ENCODE measurements at regions not wholly inside any gene's neighbourhood (a gene's known extent, or its start where the extent isn't known, plus 50 kb on each side); places are given as distances from the start of the nearest gene placed in this dataset.
A peak's percentile ranks its signal among the peaks of the same experiment; 100 is the strongest.

- no peak for DNase-seq (ENCODE audit: low spot score)
Measured at GRCh38 chr2:53260568-53260967, 507.0 kb upstream of the CHAC2 start.

- no peak for DNase-seq (ENCODE audit: low spot score)
Measured at GRCh38 chr2:53259395-53260009, 508.1 kb upstream of the CHAC2 start.

- DNase-seq (ENCODE audit: low spot score), result no peak
Measured at GRCh38 chr2:53257287-53257686, 510.3 kb upstream of the CHAC2 start.

- no peak for DNase-seq (ENCODE audit: low spot score)
Measured at GRCh38 chr2:53253244-53253643, 514.4 kb upstream of the CHAC2 start.

GRCh38 chr2:53252115-53252514 is 515.5 kb upstream of the CHAC2 start:
- no peak for DNase-seq (ENCODE audit: low spot score)

- DNase-seq (ENCODE audit: low spot score), result no peak
Measured at GRCh38 chr2:53247956-53248735, 519.5 kb upstream of the CHAC2 start.

GRCh38 chr2:53243430-53243829 is 524.2 kb upstream of the CHAC2 start:
- DNase-seq (ENCODE audit: low spot score), result no peak

- no peak for DNase-seq (ENCODE audit: low spot score)
Measured at GRCh38 chr2:53242090-53242489, 525.5 kb upstream of the CHAC2 start.

- DNase-seq (ENCODE audit: low spot score), result peak; percentile 68
Measured at GRCh38 chr2:53235836-53236582, 531.6 kb upstream of the CHAC2 start.

GRCh38 chr2:53234548-53234903 is 533.1 kb upstream of the CHAC2 start:
- no peak for DNase-seq (ENCODE audit: low spot score)

- no peak for DNase-seq (ENCODE audit: low spot score)
Measured at GRCh38 chr2:53233759-53234547, 533.7 kb upstream of the CHAC2 start.

GRCh38 chr2:53231908-53232307 is 535.7 kb upstream of the CHAC2 start:
- no peak for DNase-seq (ENCODE audit: low spot score)

- DNase-seq (ENCODE audit: low spot score), result no peak
Measured at GRCh38 chr2:53230691-53231090, 536.9 kb upstream of the CHAC2 start.

GRCh38 chr2:53227535-53227934 is 540.1 kb upstream of the CHAC2 start:
- DNase-seq (ENCODE audit: low spot score), result no peak

GRCh38 chr2:53220969-53221368 is 546.6 kb upstream of the CHAC2 start:
- DNase-seq (ENCODE audit: low spot score), result no peak

GRCh38 chr2:53217250-53217649 is 550.4 kb upstream of the CHAC2 start:
- no peak for DNase-seq (ENCODE audit: low spot score)

- no peak for DNase-seq (ENCODE audit: low spot score)
Measured at GRCh38 chr2:53216805-53217204, 550.8 kb upstream of the CHAC2 start.

- no peak for DNase-seq (ENCODE audit: low spot score)
Measured at GRCh38 chr2:53212576-53212975, 555.0 kb upstream of the CHAC2 start.

GRCh38 chr2:53211201-53211774 is 556.3 kb upstream of the CHAC2 start:
- DNase-seq (ENCODE audit: low spot score), result no peak

GRCh38 chr2:53210538-53210937 is 557.1 kb upstream of the CHAC2 start:
- DNase-seq (ENCODE audit: low spot score), result no peak

GRCh38 chr2:53209679-53210458 is 557.7 kb upstream of the CHAC2 start:
- no peak for DNase-seq (ENCODE audit: low spot score)
